Mesenchymal stem cell (in vitro differentiated cells and primary cell): ENCODE measurements at regions not wholly inside any gene's neighbourhood (a gene's known extent, or its start where the extent isn't known, plus 50 kb on each side); places are given as distances from the start of the nearest gene placed in this dataset.

Experiments
- DNase-seq: peaks from one replicate; pipeline ENCODE4 v3.0.0-alpha.2; 2013
- H2AFZ ChIP-seq: one replicate; pipeline ENCODE4 v1.6.1; 2013; ENCODE audit warnings: low read depth, mild to moderate bottlenecking, control low read depth, inconsistent platforms, low read length, moderate library complexity
- H2AK5ac ChIP-seq: 2 replicates; pipeline ENCODE4 v1.6.1; 2013; ENCODE audit warnings: low read length, moderate library complexity, mild to moderate bottlenecking, inconsistent platforms; ENCODE audit not compliant: severe bottlenecking
- H2BK120ac ChIP-seq: one replicate; pipeline ENCODE4 v1.6.1; 2013; ENCODE audit warnings: low read depth, mild to moderate bottlenecking, inconsistent platforms, low read length, moderate library complexity
- H2BK12ac ChIP-seq, 2 experiments: one replicate each; pipeline ENCODE4 v1.6.1; 2013; ENCODE audit warnings: inconsistent platforms in 2 of 2, low read length in 2 of 2, mild to moderate bottlenecking in 2 of 2, moderate library complexity in 2 of 2, control low read depth in 1 of 2
- H2BK15ac ChIP-seq: one replicate; pipeline ENCODE4 v1.6.1; 2013; ENCODE audit warnings: mild to moderate bottlenecking, low read depth, inconsistent platforms; ENCODE audit not compliant: poor library complexity, severe bottlenecking
- H2BK5ac ChIP-seq: 2 replicates; pipeline ENCODE4 v1.6.1; 2013; ENCODE audit warnings: low read depth, mild to moderate bottlenecking, low read length, control low read depth, inconsistent platforms; ENCODE audit not compliant: poor library complexity, severe bottlenecking
- H3K14ac ChIP-seq, 2 experiments: one replicate each; pipeline ENCODE4 v1.6.1; 2013; ENCODE audit warnings: inconsistent platforms in 2 of 2, low read length in 2 of 2, control low read depth in 1 of 2, mild to moderate bottlenecking in 1 of 2, moderate library complexity in 1 of 2
- H3K18ac ChIP-seq, 2 experiments: one replicate each; pipeline ENCODE4 v1.6.1; 2013; ENCODE audit warnings: inconsistent platforms in 2 of 2, low read length in 2 of 2, control low read depth in 1 of 2, low read depth in 1 of 2, mild to moderate bottlenecking in 1 of 2
- H3K23ac ChIP-seq, 2 experiments: one replicate each; pipeline ENCODE4 v1.6.1; 2013; ENCODE audit warnings: inconsistent platforms in 2 of 2, low read length in 2 of 2, mild to moderate bottlenecking in 2 of 2, moderate library complexity in 2 of 2, control low read depth in 1 of 2
- H3K27ac ChIP-seq: 2 replicates; pipeline ENCODE4 v1.5.1; 2013; ENCODE audit warnings: mild to moderate bottlenecking, moderate library complexity, low read length, control low read depth, inconsistent platforms; ENCODE audit not compliant: poor library complexity, severe bottlenecking
- H3K27me3 ChIP-seq, 2 experiments: 2 replicates each; pipeline versions ENCODE4 v1.6.1 to v1.7.0; 2013; ENCODE audit warnings: low read length in 2 of 2, mild to moderate bottlenecking in 2 of 2, moderate library complexity in 2 of 2, control low read depth in 1 of 2, inconsistent platforms in 1 of 2; ENCODE audit not compliant: control insufficient read depth in 1 of 2, insufficient read depth in 1 of 2
- H3K36me3 ChIP-seq, 2 experiments: 2 replicates each; pipeline versions ENCODE4 v1.6.1 to v1.7.0; 2013; ENCODE audit warnings: low read length in 2 of 2, control low read depth in 1 of 2, inconsistent platforms in 1 of 2, low read depth in 1 of 2, mild to moderate bottlenecking in 1 of 2; ENCODE audit not compliant: insufficient read depth in 2 of 2, control insufficient read depth in 1 of 2
- H3K4ac ChIP-seq, 2 experiments: one replicate each; pipeline ENCODE4 v1.6.1; 2013; ENCODE audit warnings: inconsistent platforms in 2 of 2, low read length in 2 of 2, mild to moderate bottlenecking in 2 of 2, moderate library complexity in 2 of 2, control low read depth in 1 of 2, low read depth in 1 of 2
- H3K4me1 ChIP-seq: 2 replicates; pipeline ENCODE4 v1.6.1; 2013; ENCODE audit warnings: low read depth, low read length, control low read depth; ENCODE audit not compliant: control insufficient read depth, insufficient read depth
- H3K4me2 ChIP-seq: 2 replicates; pipeline ENCODE4 v1.6.1; 2013; ENCODE audit warnings: low read length, mild to moderate bottlenecking, inconsistent platforms; ENCODE audit not compliant: poor library complexity, severe bottlenecking
- H3K4me3 ChIP-seq, 2 experiments: 2 replicates each; pipeline versions ENCODE4 v1.5.1 to v1.7.0; 2013; ENCODE audit warnings: low read length in 2 of 2, mild to moderate bottlenecking in 2 of 2, control low read depth in 1 of 2, low read depth in 1 of 2; ENCODE audit not compliant: insufficient read depth in 1 of 2
- H3K79me1 ChIP-seq: replicated peaks from 2 replicates; pipeline ENCODE4 v1.6.1; 2013; ENCODE audit warnings: mild to moderate bottlenecking, control low read depth, low read length, inconsistent platforms; ENCODE audit not compliant: poor library complexity, severe bottlenecking
- H3K9ac ChIP-seq: 2 replicates; pipeline ENCODE4 v1.7.0; 2013; ENCODE audit warnings: mild to moderate bottlenecking, low read length, moderate library complexity
- H3K9me3 ChIP-seq: 2 replicates; pipeline ENCODE4 v1.7.0; 2013; ENCODE audit warnings: mild to moderate bottlenecking, low read length; ENCODE audit not compliant: control insufficient read depth
- H4K8ac ChIP-seq: one replicate; pipeline ENCODE4 v1.6.1; 2013; ENCODE audit warnings: inconsistent platforms, mild to moderate bottlenecking, low read length, moderate library complexity
- H4K91ac ChIP-seq: one replicate; pipeline ENCODE4 v1.6.1; 2013; ENCODE audit warnings: mild to moderate bottlenecking, low read length, inconsistent platforms
- WGBS: methylation state at CpG from one replicate; pipeline ENCODE4 v1.1.7; 2013; ENCODE audit warnings: mixed read lengths; 5-methylcytosine and 5-hydroxymethylcytosine counted together

GRCh38 chr4:23969635-23970145, 79.8 kb upstream of the PPARGC1A start:
- H2BK15ac ChIP-seq = no peak overlapping the region
- H3K4ac ChIP-seq = no peak overlapping the region
- no peaks in the 10 kb centered on the region for H3K79me1 ChIP-seq
- no peak overlapping the region for H4K8ac ChIP-seq
- no peak overlapping the region for H3K27ac ChIP-seq
- DNase-seq = peak; percentile 41
- H3K14ac ChIP-seq = no peak overlapping the region
- no peak overlapping the region for H4K91ac ChIP-seq
- no peak overlapping the region for H3K18ac ChIP-seq
- no peaks in the 10 kb centered on the region for H3K4me1 ChIP-seq
- H3K4me2 ChIP-seq = no peak overlapping the region
- H2BK12ac ChIP-seq = no peak overlapping the region
- H3K23ac ChIP-seq = no peak overlapping the region
- H3K4me3 ChIP-seq = no peak overlapping the region
- H3K36me3 ChIP-seq = no peaks in the 10 kb centered on the region
- no peaks in the 10 kb centered on the region for H3K27me3 ChIP-seq
- no peak overlapping the region for H2BK5ac ChIP-seq
- 26% methylated on average over 3 of the region's 4 CpGs for WGBS
- no peak overlapping the region for H2BK120ac ChIP-seq
- H3K9me3 ChIP-seq = no peaks in the 10 kb centered on the region
- H2AFZ ChIP-seq = no peak overlapping the region
- H3K9ac ChIP-seq = no peak overlapping the region
- H2AK5ac ChIP-seq = no peak overlapping the region

GRCh38 chr4:23967281-23967680, 77.4 kb upstream of the PPARGC1A start:
- no peak overlapping the region for H2BK15ac ChIP-seq
- no peak overlapping the region for H4K91ac ChIP-seq
- DNase-seq = no peak
- H3K36me3 ChIP-seq = no peaks in the 10 kb centered on the region
- no peaks in the 10 kb centered on the region for H3K27me3 ChIP-seq
- no peak overlapping the region for H2AFZ ChIP-seq
- no peak overlapping the region for H2BK5ac ChIP-seq
- H3K4ac ChIP-seq = no peak overlapping the region
- H3K18ac ChIP-seq = no peak overlapping the region
- H3K14ac ChIP-seq = no peak overlapping the region
- no peak overlapping the region for H4K8ac ChIP-seq
- no peaks in the 10 kb centered on the region for H3K4me1 ChIP-seq
- H3K27ac ChIP-seq = no peak overlapping the region
- H3K9me3 ChIP-seq = no peaks in the 10 kb centered on the region
- no peak overlapping the region for H3K4me2 ChIP-seq
- no peak overlapping the region for H3K4me3 ChIP-seq
- no peak overlapping the region for H2BK120ac ChIP-seq
- no peak overlapping the region for H3K9ac ChIP-seq
- no peak overlapping the region for H2AK5ac ChIP-seq
- no peak overlapping the region for H3K23ac ChIP-seq
- WGBS = 94% methylated on average over 6 of the region's 10 CpGs
- no peak overlapping the region for H2BK12ac ChIP-seq
- no peaks in the 10 kb centered on the region for H3K79me1 ChIP-seq

DNA sequence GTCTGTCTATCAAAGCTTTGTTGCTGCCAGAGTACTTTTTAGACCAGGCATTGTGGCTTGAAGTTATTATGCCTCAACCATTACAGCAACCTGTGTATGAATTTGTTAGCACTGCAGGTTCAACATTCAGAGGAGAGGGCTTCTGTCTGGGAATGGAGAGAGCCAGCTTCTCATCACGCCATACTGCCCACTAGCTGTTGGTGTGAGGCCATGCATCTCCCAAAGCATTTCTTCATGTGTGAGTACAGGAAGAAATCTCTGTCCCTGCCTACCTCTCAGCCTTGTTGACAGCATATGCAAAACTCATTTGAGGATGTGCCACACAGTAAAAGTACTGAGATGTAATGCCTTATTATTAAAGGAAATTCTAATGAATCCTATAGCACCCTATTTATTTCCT, 76.9 kb upstream of the PPARGC1A start:
- no peaks in the 10 kb centered on the region for H3K79me1 ChIP-seq
- H3K4me3 ChIP-seq = no peak overlapping the region
- H4K91ac ChIP-seq = no peak overlapping the region
- no peak overlapping the region for H3K14ac ChIP-seq
- H2BK120ac ChIP-seq = no peak overlapping the region
- H2AFZ ChIP-seq = no peak overlapping the region
- H3K36me3 ChIP-seq = no peaks in the 10 kb centered on the region
- H2BK12ac ChIP-seq = no peak overlapping the region
- H3K9me3 ChIP-seq = no peaks in the 10 kb centered on the region
- H3K18ac ChIP-seq = no peak overlapping the region
- H3K27ac ChIP-seq = no peak overlapping the region
- H2BK5ac ChIP-seq = no peak overlapping the region
- no peak overlapping the region for H3K9ac ChIP-seq
- no peak overlapping the region for H3K23ac ChIP-seq
- no peak for DNase-seq
- H3K4me2 ChIP-seq = no peak overlapping the region
- 100% methylated on average over 1 of the region's 1 CpG for WGBS
- no peak overlapping the region for H2BK15ac ChIP-seq
- H2AK5ac ChIP-seq = no peak overlapping the region
- H3K4me1 ChIP-seq = no peaks in the 10 kb centered on the region
- no peaks in the 10 kb centered on the region for H3K27me3 ChIP-seq
- no peak overlapping the region for H4K8ac ChIP-seq
- H3K4ac ChIP-seq = no peak overlapping the region

DNA sequence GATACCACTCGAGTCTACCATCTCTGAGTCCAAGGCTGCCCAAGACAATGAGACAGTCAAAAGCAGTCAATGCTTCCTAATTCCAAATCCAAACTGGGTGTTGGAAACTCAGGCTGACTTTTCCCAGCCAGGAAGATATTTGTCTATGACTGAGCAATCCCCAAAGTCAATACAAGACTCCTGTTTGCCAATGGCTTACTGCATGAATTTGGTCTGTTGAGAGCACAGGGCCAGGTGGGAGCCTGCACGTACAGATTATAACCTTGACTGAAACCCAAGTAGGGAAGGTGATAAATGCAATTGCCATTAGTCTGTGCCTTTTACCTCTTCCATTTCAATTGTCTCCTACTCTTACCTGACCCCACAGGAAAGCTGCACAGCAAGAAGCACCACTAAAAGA, 72.6 kb upstream of the PPARGC1A start:
- Histone ChIP-seq H3K4me3 (no peak overlapping the region), H3K23ac (no peak overlapping the region), H4K91ac (no peak overlapping the region), H3K36me3 (no peaks in the 10 kb centered on the region), H3K9ac (no peak overlapping the region), H3K27me3 (no peaks in the 10 kb centered on the region), H2BK5ac (no peak overlapping the region), H2AK5ac (no peak overlapping the region), H3K27ac (no peak overlapping the region), H3K4me2 (no peak overlapping the region), H2BK12ac (no peak overlapping the region), H3K4ac (no peak overlapping the region), H3K18ac (no peak overlapping the region), H3K14ac (no peak overlapping the region), H2BK15ac (no peak overlapping the region), H3K4me1 (no peaks in the 10 kb centered on the region), H2BK120ac (no peak overlapping the region), H4K8ac (no peak overlapping the region), H2AFZ (no peak overlapping the region), H3K79me1 (no peaks in the 10 kb centered on the region), H3K9me3 (no peaks in the 10 kb centered on the region)
- WGBS = 83% methylated on average over 2 of the region's 2 CpGs
- DNase-seq = no peak
